RWPE2 (cell line): ENCODE measurements at regions not wholly inside any gene's neighbourhood (a gene's known extent, or its start where the extent isn't known, plus 50 kb on each side); places are given as distances from the start of the nearest gene placed in this dataset.

Source experiments
- ATAC-seq: fragments of 200-7000 bp; cut with Tn5 transposase; 3 replicates; pipeline ENCODE4 v1.9.1; 2021; ENCODE audit warnings: low read depth
- DNase-seq: peaks from one replicate; pipeline ENCODE4 v3.0.0-alpha.2; 2020; ENCODE audit warnings: low spot score
- H3K27ac ChIP-seq: fragments of 450-650 bp; 2 replicates; pipeline ENCODE4 v1.5.1; 2017; ENCODE audit warnings: mild to moderate bottlenecking; ENCODE audit not compliant: poor library complexity, severe bottlenecking
- H3K27me3 ChIP-seq: fragments of 250-450 bp; sonication (Bioruptor Pico); 2 replicates; pipeline ENCODE4 v1.5.1; 2021; ENCODE audit warnings: mild to moderate bottlenecking, moderate library complexity; ENCODE audit not compliant: insufficient read depth, poor library complexity, severe bottlenecking
- H3K36me3 ChIP-seq: fragments of 250-450 bp; sonication (Bioruptor Pico); 2 replicates; pipeline ENCODE4 v1.5.1; 2020; ENCODE audit warnings: low read depth, mild to moderate bottlenecking, moderate library complexity
- H3K4me1 ChIP-seq: fragments of 250-450 bp; sonication (Bioruptor Pico); 2 replicates; pipeline ENCODE4 v1.5.1; 2021; ENCODE audit warnings: mild to moderate bottlenecking, moderate library complexity; ENCODE audit not compliant: insufficient read depth, poor library complexity, severe bottlenecking
- H3K4me3 ChIP-seq: fragments of 250-450 bp; sonication (Bioruptor Pico); 2 replicates; pipeline ENCODE4 v1.5.1; 2021; ENCODE audit warnings: mild to moderate bottlenecking, moderate library complexity; ENCODE audit not compliant: severe bottlenecking
- H3K9me3 ChIP-seq: fragments of 250-450 bp; sonication (Bioruptor Pico); 2 replicates; pipeline ENCODE4 v1.5.1; 2021; ENCODE audit warnings: mild to moderate bottlenecking, moderate library complexity; ENCODE audit not compliant: severe bottlenecking
- CTCF ChIP-seq: fragments of 450-650 bp; IDR thresholded peaks from one replicate; pipeline ENCODE4 v1.5.1; 2017; ENCODE audit warnings: mild to moderate bottlenecking, moderate library complexity; ENCODE audit not compliant: poor library complexity, severe bottlenecking

GRCh38 chrX:121283921-121284320 lies 236.5 kb downstream of the GLUD2 start:
- DNase-seq: no peak
- no peak for TF ChIP-seq CTCF
- no peak for ATAC-seq

GRCh38 chrX:121298499-121298898 lies 251.1 kb downstream of the GLUD2 start:
- Histone ChIP-seq H3K36me3 (no peaks in the 10 kb centered on the region), H3K4me1 (no peaks in the 10 kb centered on the region), H3K9me3 (no peaks in the 10 kb centered on the region), H3K27me3 (no peaks in the 10 kb centered on the region), H3K4me3 (no peak overlapping the region), H3K27ac (no peak overlapping the region)
- no peak for DNase-seq
- TF ChIP-seq CTCF: no peak
- no peak for ATAC-seq

More at GRCh38 chrX:121283921-121284320, 236.5 kb downstream of the GLUD2 start:
- Histone ChIP-seq H3K9me3 (no peaks in the 10 kb centered on the region), H3K4me1 (no peaks in the 10 kb centered on the region), H3K36me3 (no peaks in the 10 kb centered on the region), H3K4me3 (no peak overlapping the region), H3K27ac (no peak overlapping the region), H3K27me3 (no peaks in the 10 kb centered on the region)

- no peak for DNase-seq
- H3K4me3 ChIP-seq: no peak overlapping the region
- no peak for TF ChIP-seq CTCF
- H3K27ac ChIP-seq: no peak overlapping the region
- no peaks in the 10 kb centered on the region for H3K27me3 ChIP-seq
- H3K4me1 ChIP-seq: no peaks in the 10 kb centered on the region
- no peaks in the 10 kb centered on the region for H3K9me3 ChIP-seq
- no peak for ATAC-seq
- no peaks in the 10 kb centered on the region for H3K36me3 ChIP-seq
Observed at GRCh38 chrX:121301356-121301755, 253.9 kb downstream of the GLUD2 start.

GRCh38 chrX:121301822-121302221 lies 254.4 kb downstream of the GLUD2 start:
- no peaks in the 10 kb centered on the region for H3K4me1 ChIP-seq
- no peak overlapping the region for H3K4me3 ChIP-seq
- no peaks in the 10 kb centered on the region for H3K9me3 ChIP-seq
- no peak for ATAC-seq
- H3K27me3 ChIP-seq: no peaks in the 10 kb centered on the region
- no peak for TF ChIP-seq CTCF
- no peak overlapping the region for H3K27ac ChIP-seq
- H3K36me3 ChIP-seq: no peaks in the 10 kb centered on the region
- DNase-seq: no peak

GRCh38 chrX:121307449-121307848 lies 260.0 kb downstream of the GLUD2 start:
- no peaks in the 10 kb centered on the region for H3K9me3 ChIP-seq
- no peaks in the 10 kb centered on the region for H3K27me3 ChIP-seq
- no peak for ATAC-seq
- no peak for TF ChIP-seq CTCF
- DNase-seq: no peak
- H3K27ac ChIP-seq: no peak overlapping the region
- H3K4me1 ChIP-seq: no peaks in the 10 kb centered on the region
- H3K36me3 ChIP-seq: no peaks in the 10 kb centered on the region
- no peak overlapping the region for H3K4me3 ChIP-seq
